Spleen (tissue), 11 donors: ENCODE measurements at regions not wholly inside any gene's neighbourhood (a gene's known extent, or its start where the extent isn't known, plus 50 kb on each side); places are given as distances from the start of the nearest gene placed in this dataset.
"Not testable (repeated sequence)": the region's sequence is repeated elsewhere in the genome, so short reads cannot be mapped to it uniquely, and the experiment has no call there.

Source experiments
- DNase-seq: peaks from one replicate; pipeline ENCODE4 v3.0.0-alpha.2; 2020
- H3K27ac ChIP-seq, 8 donors: fragments of 200-600 bp; sonication (generic) in 7 of 8; 1 replicate in 4 of 8; 2 replicates in 4 of 8; pipeline versions ENCODE4 v1.5.0 to v1.8.0; 2016 to 2021; ENCODE audit warnings: inconsistent platforms in 4 of 8, mild to moderate bottlenecking in 4 of 8, moderate library complexity in 1 of 8
- H3K27me3 ChIP-seq, 7 donors: fragments of 200-600 bp; sonication (generic) in 6 of 7; replicated peaks in 1 of 7; 1 replicate in 4 of 7; 2 replicates in 3 of 7; pipeline versions ENCODE4 v1.5.0 to v1.8.0; 2016 to 2021; ENCODE audit warnings: inconsistent platforms in 3 of 7, mild to moderate bottlenecking in 1 of 7
- H3K36me3 ChIP-seq, 6 donors: fragments of 200-600 bp; sonication (generic) in 5 of 6; 1 replicate in 4 of 6; 2 replicates in 2 of 6; pipeline versions ENCODE4 v1.5.0 to v1.8.0; 2016 to 2021; ENCODE audit warnings: inconsistent platforms in 2 of 6
- H3K4me1 ChIP-seq, 6 donors: fragments of 200-600 bp; sonication (generic) in 5 of 6; 1 replicate in 3 of 6; 2 replicates in 3 of 6; pipeline versions ENCODE4 v1.5.0 to v1.8.0; 2016 to 2021; ENCODE audit warnings: inconsistent platforms in 3 of 6
- H3K4me3 ChIP-seq, 8 donors: fragments of 200-600 bp; sonication (generic) in 7 of 8; 1 replicate in 4 of 8; 2 replicates in 4 of 8; pipeline versions ENCODE4 v1.5.0 to v1.8.0; 2016 to 2021; ENCODE audit warnings: inconsistent platforms in 4 of 8, mild to moderate bottlenecking in 4 of 8, moderate library complexity in 2 of 8
- H3K9me3 ChIP-seq, 8 donors: fragments of 200-600 bp; sonication (generic) in 7 of 8; 1 replicate in 4 of 8; 2 replicates in 4 of 8; pipeline versions ENCODE4 v1.5.0 to v1.8.0; 2016 to 2021; ENCODE audit warnings: inconsistent platforms in 4 of 8
- POLR2AphosphoS5 ChIP-seq, 3 donors: sonication (generic); formaldehyde crosslinking; IDR thresholded peaks; one replicate each; pipeline ENCODE4 v1.5.1; 2017; ENCODE audit warnings: antibody characterized with exemption in 3 of 3
- WGBS, 5 donors: extraction: QIAGEN DNeasy Blood & Tissue Kit in 3 of 5; methylation state at CpG; one replicate each; pipeline versions ENCODE4 v1.1.5 to v1.1.7; 2013 to 2018; 5-methylcytosine and 5-hydroxymethylcytosine counted together
- intact Hi-C: fragments of 100-400 bp; cut with DNase I; formaldehyde crosslinking; loops from one replicate; pipeline ENCODE4 v1.15.0; 2023; ENCODE audit warnings: low total_unique reads
- donor health status: healthy with polysubstance abuse.
- donor health status: DM: no; HTN: no; CAD: no; lungs with moderate emphysema.
- donor health status: DM: no; HTN: no; CAD: no.
- donor health status: Bipolar disorder and iron deficiency.
- donor health status: healthy.
- donor health status: DM: no; HTN: no; CAD: no.
- donor health status: DM: yes; HTN: yes; CAD: no.

- WGBS, 5 donors = 1% methylated on average over 55 to 66 of the region's 66 CpGs
- peak overlapping the region; percentile 29 to 94 (median 87) for H3K27ac ChIP-seq
These were observed 131.1 kb upstream of the ALDH3B2 start for GRCh38 chr11:67805253-67806126.

DNA sequence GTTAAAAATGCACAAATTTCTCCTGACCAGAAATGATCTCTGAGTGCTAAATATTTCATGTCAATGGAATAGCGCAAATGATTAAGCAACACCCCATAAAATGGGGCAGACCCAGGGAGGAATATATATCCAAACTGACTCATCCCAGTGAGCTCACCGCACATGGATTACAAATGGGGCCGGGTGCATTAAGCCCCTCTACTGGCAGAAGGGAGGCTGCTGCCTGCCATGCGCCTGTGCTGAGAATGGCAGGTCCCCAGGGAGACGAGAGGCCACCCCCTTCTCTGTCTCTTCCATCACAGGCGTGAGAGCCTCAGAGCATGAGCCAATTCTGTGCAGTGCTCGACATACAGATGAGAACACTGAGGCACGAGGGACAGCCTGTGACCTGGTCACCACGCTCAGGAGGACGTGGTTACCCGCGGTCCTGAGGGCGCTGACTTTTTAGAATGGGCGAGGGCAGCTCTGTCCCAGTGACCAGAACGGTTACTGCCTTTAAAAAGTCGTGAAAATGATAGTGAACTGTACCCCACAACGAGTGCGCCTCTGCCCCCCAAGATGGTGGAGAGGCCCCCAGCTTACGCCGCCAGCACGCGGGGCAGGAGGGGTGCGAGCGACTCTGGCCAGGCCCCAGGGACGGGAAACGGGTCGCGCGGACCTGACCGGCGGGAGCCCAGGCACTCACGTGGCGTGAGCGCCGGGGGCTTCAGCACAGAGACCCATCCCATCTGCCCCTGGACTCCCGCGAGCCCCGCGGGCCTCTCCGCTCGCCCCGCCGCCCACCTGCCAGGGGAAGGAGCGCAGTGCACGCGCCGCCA lies 130.2 kb upstream of the ALDH3B2 start:
- 4 to 8% (median 4%) methylated on average over 23 to 46 of the region's 47 CpGs for WGBS, 5 donors
- H3K27me3 ChIP-seq, DNase-seq, H3K9me3 ChIP-seq, H3K36me3 ChIP-seq, intact Hi-C loops: not testable (repeated sequence)
- Histone ChIP-seq H3K4me1 (peaks cover 0 to 15% (median 11%) of the 10 kb centered on the region in 6 donors), H3K4me3 (peak overlapping the region; percentile 55 to 90 (median 68)), H3K27ac (peak overlapping the region in 6 of 8 donors; percentile 58 to 94 (median 90))

More at GRCh38 chr11:67805253-67806126, 131.1 kb upstream of the ALDH3B2 start:
- peak; percentile 100 for DNase-seq
- Histone ChIP-seq H3K4me1 (peaks cover 0 to 15% (median 11%) of the 10 kb centered on the region in 6 donors), H3K4me3 (peak overlapping the region; percentile 55 to 90 (median 68))
- H3K27me3 ChIP-seq, H3K36me3 ChIP-seq, intact Hi-C loops, H3K9me3 ChIP-seq: not testable (repeated sequence)
- TF ChIP-seq POLR2AphosphoS5 (IDR thresholded peaks at IDR 0.05) = peak; percentile 40 to 75 (median 65)

- H3K36me3 ChIP-seq, H3K9me3 ChIP-seq, intact Hi-C loops, DNase-seq, H3K27me3 ChIP-seq, H3K27ac ChIP-seq, H3K4me3 ChIP-seq: not testable (repeated sequence)
- peaks cover 0 to 15% (median 11%) of the 10 kb centered on the region in 6 donors for H3K4me1 ChIP-seq
- WGBS, 5 donors = 69 to 77% (median 73%) methylated on average over 4 of the region's 4 CpGs
These were observed 129.1 kb upstream of the ALDH3B2 start for GRCh38 chr11:67803519-67803918.

DNA sequence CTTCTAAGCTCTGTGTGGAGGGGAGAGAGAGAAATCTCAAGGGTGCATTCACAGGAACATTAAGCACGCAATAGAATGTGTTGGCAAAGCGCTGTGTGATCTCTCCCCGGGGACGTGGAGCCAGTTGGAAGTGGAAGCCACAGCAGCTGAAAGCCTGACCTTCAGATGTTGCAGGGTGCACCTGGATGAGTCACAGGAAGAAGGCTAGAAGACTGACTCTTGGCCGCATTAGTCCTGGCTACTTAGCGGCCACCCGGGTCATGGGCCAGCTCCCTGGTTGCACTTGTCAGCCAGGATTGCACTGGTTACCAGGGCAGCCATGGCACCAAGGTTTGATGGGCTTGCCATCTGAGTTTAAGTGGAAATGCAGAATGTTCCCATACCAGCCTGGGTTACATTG lies 128.6 kb upstream of the ALDH3B2 start:
- intact Hi-C loops, H3K9me3 ChIP-seq, H3K27ac ChIP-seq, DNase-seq, H3K4me3 ChIP-seq, H3K27me3 ChIP-seq, H3K36me3 ChIP-seq: not testable (repeated sequence)
- H3K4me1 ChIP-seq = peaks cover 0 to 15% (median 11%) of the 10 kb centered on the region in 6 donors
- WGBS, 5 donors = 72 to 84% (median 80%) methylated on average over 4 to 7 of the region's 7 CpGs

DNA sequence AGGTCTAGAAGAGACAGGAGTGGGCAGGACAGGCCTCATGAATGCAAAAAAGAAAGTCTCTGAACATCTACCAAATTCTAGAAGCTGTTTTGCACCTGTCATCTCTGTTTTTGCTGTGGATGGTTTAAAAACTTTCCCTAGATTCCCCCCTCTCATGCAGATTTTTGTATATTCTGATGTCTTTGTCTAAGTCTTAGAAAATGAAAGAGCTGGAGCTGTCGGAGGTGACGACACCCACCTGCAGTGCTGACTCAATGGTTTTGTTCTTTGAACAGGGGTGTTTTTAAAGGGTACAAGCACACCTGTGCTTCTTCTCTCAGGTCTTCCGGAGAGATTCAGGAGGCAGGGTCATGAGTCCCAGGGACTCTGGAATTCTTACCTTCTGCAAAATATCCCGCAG lies 128.2 kb upstream of the ALDH3B2 start:
- H3K27ac ChIP-seq, H3K36me3 ChIP-seq, H3K27me3 ChIP-seq, H3K4me3 ChIP-seq, H3K9me3 ChIP-seq, DNase-seq, intact Hi-C loops: not testable (repeated sequence)
- WGBS, 5 donors = 76 to 89% (median 85%) methylated on average over 3 to 4 of the region's 4 CpGs
- peaks cover 0 to 15% (median 11%) of the 10 kb centered on the region in 6 donors for H3K4me1 ChIP-seq

DNA sequence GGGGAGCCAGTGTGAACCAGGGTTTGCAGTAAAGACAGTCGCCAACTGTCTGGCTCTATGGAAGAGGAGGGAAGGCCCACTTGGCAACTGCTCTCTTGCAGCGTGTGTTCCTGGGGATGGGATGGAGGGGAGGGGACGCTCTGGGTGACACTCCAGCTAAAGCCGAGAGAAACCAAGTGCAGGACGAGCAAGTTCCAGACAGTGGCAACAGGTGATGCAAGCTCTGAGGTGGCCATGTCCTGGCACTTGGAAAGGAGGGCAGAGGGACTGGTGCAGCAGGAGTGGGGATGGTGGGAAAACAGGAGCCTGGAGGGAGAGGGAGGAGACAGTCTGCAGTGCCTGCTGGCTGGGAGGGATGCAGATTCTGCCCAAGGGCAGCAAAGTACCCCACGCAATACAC lies 127.0 kb upstream of the ALDH3B2 start:
- intact Hi-C loops, H3K27me3 ChIP-seq, DNase-seq, H3K9me3 ChIP-seq, H3K27ac ChIP-seq, H3K4me3 ChIP-seq, H3K36me3 ChIP-seq: not testable (repeated sequence)
- peaks cover 0 to 13% (median 8%) of the 10 kb centered on the region in 6 donors for H3K4me1 ChIP-seq
- WGBS, 5 donors = 87 to 92% (median 91%) methylated on average over 6 of the region's 6 CpGs

DNA sequence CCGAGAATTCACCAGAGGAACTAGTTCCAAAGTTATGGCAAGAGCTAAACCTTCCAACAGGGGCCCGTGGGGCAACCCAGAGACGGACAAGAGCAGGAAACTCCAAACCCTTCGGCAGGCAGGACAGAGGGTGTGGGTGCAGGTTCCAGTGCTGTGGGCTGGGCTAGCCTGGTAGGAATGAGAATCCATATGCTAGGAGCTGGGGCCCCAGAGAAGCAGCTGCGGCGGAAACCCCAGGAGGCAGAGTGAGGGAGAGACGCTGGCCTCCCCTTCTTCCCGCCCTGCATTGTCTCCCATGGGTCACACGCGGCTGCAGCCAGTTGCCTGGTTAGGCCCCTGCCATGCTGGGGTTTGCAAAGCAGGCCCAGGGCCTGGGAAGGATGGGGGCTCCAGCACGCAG lies 126.2 kb upstream of the ALDH3B2 start:
- 84 to 95% (median 89%) methylated on average over 11 of the region's 11 CpGs for WGBS, 5 donors
- H3K27me3 ChIP-seq, DNase-seq, intact Hi-C loops, H3K4me3 ChIP-seq, H3K9me3 ChIP-seq, H3K36me3 ChIP-seq, H3K27ac ChIP-seq: not testable (repeated sequence)
- H3K4me1 ChIP-seq = peaks cover 0 to 10% (median 5%) of the 10 kb centered on the region in 6 donors
